Calu3 (cell line): ENCODE measurements at regions not wholly inside any gene's neighbourhood (a gene's known extent, or its start where the extent isn't known, plus 50 kb on each side); places are given as distances from the start of the nearest gene placed in this dataset.

ENCODE experiments used
- BruUV-seq: library from RNA; stranded (reverse); fragments of 400-500 nt; replicated peaks from 2 replicates; lab custom pipeline; 2021; lab: Mats Ljungman, UMichigan
- CTCF ChIA-PET: fragments of 300-600 bp; sonication (Branson Sonifier 250); formaldehyde crosslinking; loops from one replicate; lab custom pipeline; 2022; ENCODE audit warnings: antibody characterized with exemption; lab: Charles Lee
- DNase-seq: peaks from one replicate; pipeline ENCODE4 v3.0.0; 2022
- H3K27ac Mint-ChIP-seq: one replicate; pipeline ENCODE4 v1.8.0; 2022; ENCODE audit warnings: mixed read lengths; ENCODE audit not compliant: unreplicated experiment
- H3K27me3 Mint-ChIP-seq: one replicate; pipeline ENCODE4 v1.8.0; 2022; ENCODE audit warnings: mixed read lengths; ENCODE audit not compliant: unreplicated experiment
- H3K36me3 Mint-ChIP-seq: one replicate; pipeline ENCODE4 v1.8.0; 2022; ENCODE audit warnings: mild to moderate bottlenecking, moderate library complexity, mixed read lengths; ENCODE audit not compliant: insufficient read depth, unreplicated experiment
- H3K4me1 Mint-ChIP-seq: one replicate; pipeline ENCODE4 v1.8.0; 2022; ENCODE audit warnings: mild to moderate bottlenecking, low read depth, mixed read lengths; ENCODE audit not compliant: unreplicated experiment
- H3K4me3 Mint-ChIP-seq: one replicate; pipeline ENCODE4 v1.8.0; 2022; ENCODE audit warnings: mild to moderate bottlenecking, low read depth, moderate library complexity, mixed read lengths; ENCODE audit not compliant: unreplicated experiment
- H3K9me3 Mint-ChIP-seq: one replicate; pipeline ENCODE4 v1.8.0; 2022; ENCODE audit warnings: low read depth, mixed read lengths; ENCODE audit not compliant: unreplicated experiment
- CTCF ChIP-seq: fragments of 200-600 bp; IDR thresholded peaks from one replicate; pipeline ENCODE4 v1.8.0; 2022; ENCODE audit warnings: antibody characterized with exemption; ENCODE audit not compliant: unreplicated experiment
- intact Hi-C: fragments of 100-400 bp; cut with micrococcal nuclease; formaldehyde crosslinking; loops from one replicate; pipeline ENCODE4 v1.10.0; 2022; ENCODE audit not compliant: unreplicated experiment

- Mint-ChIP-seq H3K36me3 (no peaks in the 10 kb centered on the region), H3K4me3 (no peak overlapping the region), H3K9me3 (no peaks in the 10 kb centered on the region), H3K27ac (no peak overlapping the region), H3K4me1 (no peaks in the 10 kb centered on the region), H3K27me3 (no peaks in the 10 kb centered on the region)
- no TSS peak for BruUV-seq
- DNase-seq, result no peak
- CTCF ChIA-PET, result no interaction called here
- no peak for TF ChIP-seq CTCF
- intact Hi-C loops, result no loop called here
These were observed 321.6 kb downstream of the NDFIP2 start for GRCh38 chr13:79802389-79803085.

GRCh38 chr13:79799059-79799867 is 318.3 kb downstream of the NDFIP2 start:
- CTCF ChIA-PET, result no interaction called here
- H3K36me3 Mint-ChIP-seq, result no peaks in the 10 kb centered on the region
- H3K27ac Mint-ChIP-seq, result no peak overlapping the region
- no peaks in the 10 kb centered on the region for H3K9me3 Mint-ChIP-seq
- H3K4me3 Mint-ChIP-seq, result no peak overlapping the region
- no TSS peak for BruUV-seq
- DNase-seq, result no peak
- H3K4me1 Mint-ChIP-seq, result no peaks in the 10 kb centered on the region
- TF ChIP-seq CTCF, result no peak
- intact Hi-C loops, result no loop called here
- H3K27me3 Mint-ChIP-seq, result no peaks in the 10 kb centered on the region

GRCh38 chr13:79796136-79796535 is 315.2 kb downstream of the NDFIP2 start:
- CTCF ChIA-PET, result no interaction called here
- Mint-ChIP-seq H3K4me1 (no peaks in the 10 kb centered on the region), H3K27ac (no peak overlapping the region), H3K36me3 (no peaks in the 10 kb centered on the region), H3K9me3 (no peaks in the 10 kb centered on the region), H3K27me3 (no peaks in the 10 kb centered on the region), H3K4me3 (no peak overlapping the region)
- DNase-seq, result no peak
- no peak for TF ChIP-seq CTCF
- intact Hi-C loops, result no loop called here
- BruUV-seq, result no TSS peak

- CTCF ChIA-PET, result no interaction called here
- no TSS peak for BruUV-seq
- no peaks in the 10 kb centered on the region for H3K4me1 Mint-ChIP-seq
- intact Hi-C loops, result no loop called here
- no peak overlapping the region for H3K4me3 Mint-ChIP-seq
- no peak for TF ChIP-seq CTCF
- H3K9me3 Mint-ChIP-seq, result no peaks in the 10 kb centered on the region
- H3K27ac Mint-ChIP-seq, result no peak overlapping the region
- DNase-seq, result no peak
- H3K27me3 Mint-ChIP-seq, result no peaks in the 10 kb centered on the region
- no peaks in the 10 kb centered on the region for H3K36me3 Mint-ChIP-seq
These were observed 314.0 kb downstream of the NDFIP2 start for GRCh38 chr13:79794931-79795330.
